Activated CD8-positive, alpha-beta memory T cell treated with anti-CD3 and anti-CD28 coated beads, Interleukin-2, amount 10 ng/mL, durations not matched to agents 7 days and 5 days (primary cell): ENCODE measurements at regions not wholly inside any gene's neighbourhood (a gene's known extent, or its start where the extent isn't known, plus 50 kb on each side); places are given as distances from the start of the nearest gene placed in this dataset.

Experiments
- ATAC-seq: fragments of 150-1000 bp; cut with Tn5 transposase; one replicate; pipeline ENCODE4 v1.10.0; 2021; ENCODE audit warnings: moderate library complexity
- CTCF ChIA-PET: fragments of 350-600 bp; sonication (Branson Sonifier 250); formaldehyde crosslinking; loops from one replicate; lab custom pipeline; 2021; ENCODE audit warnings: antibody characterized with exemption; lab: Charles Lee
- DNase-seq: peaks from one replicate; pipeline ENCODE4 v3.0.0-alpha.2; 2020
- H3K27ac Mint-ChIP-seq: one replicate; pipeline ENCODE4 v1.8.0; 2021; ENCODE audit warnings: mild to moderate bottlenecking, mixed read lengths
- H3K27me3 Mint-ChIP-seq: one replicate; pipeline ENCODE4 v1.8.0; 2021; ENCODE audit warnings: mixed read lengths
- H3K36me3 Mint-ChIP-seq: one replicate; pipeline ENCODE4 v1.8.0; 2021; ENCODE audit warnings: mild to moderate bottlenecking, mixed read lengths
- H3K4me1 Mint-ChIP-seq: one replicate; pipeline ENCODE4 v1.8.0; 2021; ENCODE audit warnings: mixed read lengths
- H3K4me3 Mint-ChIP-seq: one replicate; pipeline ENCODE4 v1.8.0; 2021; ENCODE audit warnings: mild to moderate bottlenecking, moderate library complexity, mixed read lengths
- H3K9me3 Mint-ChIP-seq: one replicate; pipeline ENCODE4 v1.8.0; 2022; ENCODE audit warnings: low read depth, mixed read lengths

DNA sequence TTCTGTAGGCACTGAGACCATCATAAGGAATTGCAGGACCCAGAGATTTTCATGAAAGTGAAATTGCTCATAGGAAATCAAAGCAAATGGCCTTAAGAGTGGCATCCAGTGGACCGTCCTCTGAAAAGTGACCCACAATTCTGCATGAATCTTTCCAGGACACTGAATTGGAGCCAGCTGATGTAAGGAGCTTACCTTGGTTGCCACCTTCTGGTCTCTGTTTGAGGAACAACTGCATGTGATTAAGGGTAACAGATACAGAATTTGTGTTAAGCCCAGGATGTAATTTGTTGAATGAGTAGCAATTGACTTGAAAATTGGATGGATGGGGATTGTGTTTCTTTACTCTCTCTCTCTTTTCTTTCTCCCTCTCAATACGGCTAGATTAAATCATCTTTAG, 49.9 kb upstream of the GAS1 start:
- DNase-seq: no peak
- Mint-ChIP-seq H3K27ac (no peak overlapping the region), H3K4me1 (no peaks in the 10 kb centered on the region), H3K9me3 (no peaks in the 10 kb centered on the region), H3K36me3 (no peaks in the 10 kb centered on the region), H3K4me3 (no peak overlapping the region), H3K27me3 (peaks cover 16% of the 10 kb centered on the region)
- CTCF ChIA-PET: no interaction called here
- ATAC-seq: no peak

GRCh38 chr9:86997951-86998350, 50.6 kb upstream of the GAS1 start:
- Mint-ChIP-seq H3K27ac (no peak overlapping the region), H3K27me3 (peaks cover 16% of the 10 kb centered on the region), H3K9me3 (no peaks in the 10 kb centered on the region), H3K36me3 (no peaks in the 10 kb centered on the region), H3K4me3 (no peak overlapping the region), H3K4me1 (no peaks in the 10 kb centered on the region)
- ATAC-seq (no peak), DNase-seq (no peak)
- CTCF ChIA-PET: no interaction called here

- CTCF ChIA-PET: no interaction called here
- Mint-ChIP-seq H3K36me3 (no peaks in the 10 kb centered on the region), H3K9me3 (no peaks in the 10 kb centered on the region), H3K27me3 (peaks cover 2% of the 10 kb centered on the region), H3K4me1 (no peaks in the 10 kb centered on the region), H3K27ac (no peak overlapping the region), H3K4me3 (no peak overlapping the region)
- DNase-seq: no peak
- ATAC-seq: no peak
These were observed 55.2 kb upstream of the GAS1 start for GRCh38 chr9:87002517-87002916.

DNA sequence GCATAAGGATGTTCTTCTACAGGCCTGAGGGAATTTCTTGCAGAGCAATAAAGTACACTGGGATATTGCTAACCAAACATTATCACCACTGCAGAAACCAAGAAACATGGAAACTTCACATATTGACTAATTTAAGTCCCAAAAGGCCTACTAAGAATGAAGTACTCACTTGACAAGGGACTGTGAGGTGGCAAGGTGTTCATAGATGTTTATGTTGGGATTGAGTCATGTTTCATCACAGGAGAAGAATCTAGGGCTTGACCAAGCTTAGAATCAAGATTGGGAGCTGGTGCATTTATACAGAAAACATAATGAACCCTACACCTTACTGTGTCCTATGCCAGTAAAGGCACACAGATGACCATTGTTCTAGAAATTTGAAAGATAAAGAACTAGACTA, 56.7 kb upstream of the GAS1 start:
- ATAC-seq (no peak), DNase-seq (no peak)
- Mint-ChIP-seq H3K36me3 (no peaks in the 10 kb centered on the region), H3K9me3 (no peaks in the 10 kb centered on the region), H3K27me3 (peaks cover 2% of the 10 kb centered on the region), H3K4me1 (no peaks in the 10 kb centered on the region), H3K27ac (no peak overlapping the region), H3K4me3 (no peak overlapping the region)
- CTCF ChIA-PET: no interaction called here

DNA sequence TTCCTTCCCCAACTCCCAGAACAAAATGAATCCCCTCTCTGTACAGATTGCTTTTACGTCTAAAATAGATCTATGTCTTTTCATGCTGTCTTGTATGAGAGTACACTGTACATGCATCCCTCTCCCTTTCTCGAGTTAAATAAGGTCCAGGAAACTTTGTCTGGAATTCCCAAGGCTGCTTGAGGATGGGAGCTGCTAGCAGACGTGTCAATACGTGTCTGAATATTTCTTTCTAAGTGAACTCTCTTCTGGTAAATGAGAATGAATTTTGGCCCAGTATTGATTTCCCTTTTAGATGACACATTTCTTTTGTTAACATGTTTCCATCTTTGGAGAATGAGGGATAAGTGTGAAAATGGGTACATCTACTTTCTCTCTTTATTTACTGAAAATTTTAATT, 59.6 kb upstream of the GAS1 start:
- ATAC-seq: no peak
- Mint-ChIP-seq H3K27me3 (peaks cover 2% of the 10 kb centered on the region), H3K36me3 (no peaks in the 10 kb centered on the region), H3K4me1 (no peaks in the 10 kb centered on the region), H3K4me3 (no peak overlapping the region), H3K27ac (no peak overlapping the region), H3K9me3 (no peaks in the 10 kb centered on the region)
- no peak for DNase-seq
- CTCF ChIA-PET: no interaction called here

- no peak overlapping the region for H3K4me3 Mint-ChIP-seq
- DNase-seq (no peak), ATAC-seq (no peak)
- H3K4me1 Mint-ChIP-seq: no peaks in the 10 kb centered on the region
- CTCF ChIA-PET: no interaction called here
- peaks cover 2% of the 10 kb centered on the region for H3K27me3 Mint-ChIP-seq
- no peak overlapping the region for H3K27ac Mint-ChIP-seq
- H3K36me3 Mint-ChIP-seq: no peaks in the 10 kb centered on the region
- H3K9me3 Mint-ChIP-seq: no peaks in the 10 kb centered on the region
These were observed 60.5 kb upstream of the GAS1 start for GRCh38 chr9:87007711-87008366.

DNA sequence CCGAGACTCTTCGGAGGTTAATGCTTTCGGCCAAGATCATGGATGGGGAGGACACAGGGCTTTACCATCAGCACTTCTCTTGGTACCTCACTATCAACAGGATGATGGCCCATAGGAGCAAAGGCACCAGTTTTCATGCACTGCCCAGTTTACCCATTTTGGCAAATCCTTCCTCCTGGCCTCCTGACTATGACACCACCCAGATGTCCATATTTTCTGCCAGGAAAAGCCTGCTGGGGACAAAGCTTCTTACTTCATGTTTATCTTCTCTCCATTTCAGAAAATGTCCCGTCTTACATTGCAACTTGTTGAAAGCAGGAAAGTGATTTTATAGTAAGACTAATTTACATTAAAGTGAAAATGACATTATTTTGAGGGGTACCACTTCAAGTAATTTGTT, 61.4 kb upstream of the GAS1 start:
- H3K27ac Mint-ChIP-seq: no peak overlapping the region
- CTCF ChIA-PET: no interaction called here
- H3K27me3 Mint-ChIP-seq: peaks cover 2% of the 10 kb centered on the region

DNA sequence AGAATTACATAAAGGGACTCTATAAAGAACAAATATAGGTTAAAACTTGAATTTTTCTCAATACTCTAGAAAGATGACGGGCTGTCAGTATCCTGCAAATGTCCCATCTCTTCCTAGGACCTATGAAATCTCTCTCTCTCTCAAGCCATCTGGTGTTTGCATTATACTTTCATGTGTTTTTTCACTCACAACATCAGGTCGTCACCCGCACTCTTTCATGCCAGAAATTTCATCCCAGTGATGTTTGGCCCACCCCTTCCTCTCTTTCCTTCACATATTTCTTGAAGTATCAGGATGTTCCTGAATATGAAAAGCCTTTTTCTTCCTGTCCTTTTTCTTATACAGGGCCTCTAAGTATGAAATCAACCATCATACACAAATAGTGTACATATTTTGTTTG, 63.3 kb upstream of the GAS1 start:
- DNase-seq: no peak
- Mint-ChIP-seq H3K4me3 (no peak overlapping the region), H3K36me3 (no peaks in the 10 kb centered on the region), H3K4me1 (no peaks in the 10 kb centered on the region), H3K27me3 (no peaks in the 10 kb centered on the region), H3K9me3 (no peaks in the 10 kb centered on the region), H3K27ac (no peak overlapping the region)
- ATAC-seq: no peak
- CTCF ChIA-PET: no interaction called here

More for the DNA sequence above, 61.4 kb upstream of the GAS1 start:
- H3K4me3 Mint-ChIP-seq: no peak overlapping the region
- H3K36me3 Mint-ChIP-seq: no peaks in the 10 kb centered on the region
- DNase-seq (no peak), ATAC-seq (no peak)
- no peaks in the 10 kb centered on the region for H3K4me1 Mint-ChIP-seq
- no peaks in the 10 kb centered on the region for H3K9me3 Mint-ChIP-seq

GRCh38 chr9:87011551-87011950, 64.2 kb upstream of the GAS1 start:
- H3K9me3 Mint-ChIP-seq: no peaks in the 10 kb centered on the region
- CTCF ChIA-PET: no interaction called here

GRCh38 chr9:87013490-87013889, 66.2 kb upstream of the GAS1 start:
- no peak overlapping the region for H3K27ac Mint-ChIP-seq

More at GRCh38 chr9:87011551-87011950, 64.2 kb upstream of the GAS1 start:
- H3K27me3 Mint-ChIP-seq: no peaks in the 10 kb centered on the region
- no peak overlapping the region for H3K27ac Mint-ChIP-seq
- no peaks in the 10 kb centered on the region for H3K4me1 Mint-ChIP-seq
- no peak overlapping the region for H3K4me3 Mint-ChIP-seq
- DNase-seq (no peak), ATAC-seq (no peak)
- H3K36me3 Mint-ChIP-seq: no peaks in the 10 kb centered on the region

DNA sequence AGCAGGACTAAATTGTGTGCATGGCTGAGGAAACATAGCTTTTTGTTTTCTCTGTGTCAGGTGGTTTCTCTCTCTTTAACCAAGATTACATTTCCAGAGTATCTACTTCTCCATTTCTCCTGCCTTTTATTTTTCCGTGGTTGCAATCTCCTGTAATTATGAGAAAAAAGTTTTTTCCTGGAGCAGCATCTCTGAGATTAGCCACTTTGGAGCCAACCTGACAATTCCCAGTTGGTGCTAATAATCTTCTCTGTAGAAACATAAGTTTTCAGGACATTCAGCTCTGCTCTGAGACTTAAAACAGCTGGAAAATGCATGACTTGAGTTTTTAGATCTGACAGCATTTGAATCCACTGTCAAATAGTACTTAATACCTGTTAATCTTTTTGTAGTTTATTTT, 67.1 kb upstream of the GAS1 start:
- no peaks in the 10 kb centered on the region for H3K27me3 Mint-ChIP-seq
- H3K4me3 Mint-ChIP-seq: no peak overlapping the region
- ATAC-seq (no peak), DNase-seq (no peak)
- CTCF ChIA-PET: no interaction called here
- no peaks in the 10 kb centered on the region for H3K9me3 Mint-ChIP-seq
- no peaks in the 10 kb centered on the region for H3K36me3 Mint-ChIP-seq
- no peaks in the 10 kb centered on the region for H3K4me1 Mint-ChIP-seq
- no peak overlapping the region for H3K27ac Mint-ChIP-seq

More at GRCh38 chr9:87013490-87013889, 66.2 kb upstream of the GAS1 start:
- ATAC-seq: no peak
- CTCF ChIA-PET: no interaction called here
- DNase-seq: no peak
- no peaks in the 10 kb centered on the region for H3K36me3 Mint-ChIP-seq
- no peaks in the 10 kb centered on the region for H3K9me3 Mint-ChIP-seq
- no peak overlapping the region for H3K4me3 Mint-ChIP-seq
- H3K27me3 Mint-ChIP-seq: no peaks in the 10 kb centered on the region
- no peaks in the 10 kb centered on the region for H3K4me1 Mint-ChIP-seq

DNA sequence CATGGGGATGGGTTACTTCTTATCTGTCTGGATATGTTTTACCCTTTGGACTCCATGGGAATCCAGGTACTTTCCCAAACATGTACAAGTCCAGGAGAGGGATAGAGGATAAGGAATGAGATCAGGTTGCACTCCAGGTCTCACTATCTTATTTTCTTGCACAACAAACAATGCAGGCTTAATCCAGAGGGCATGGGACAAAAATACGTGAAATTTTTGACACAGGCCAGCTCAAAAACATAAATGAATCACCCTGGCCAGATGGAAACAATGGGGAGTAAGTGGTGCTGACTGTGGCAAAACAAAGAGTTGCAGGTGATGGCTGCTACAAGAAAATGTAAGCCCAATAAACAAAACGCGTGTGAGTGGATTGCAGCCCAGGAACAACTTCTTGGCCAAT, 69.4 kb upstream of the GAS1 start:
- H3K27ac Mint-ChIP-seq: no peak overlapping the region

GRCh38 chr9:87020169-87020950, 73.1 kb upstream of the GAS1 start:
- no peak for ATAC-seq
- Mint-ChIP-seq H3K27ac (no peak overlapping the region), H3K4me1 (no peaks in the 10 kb centered on the region), H3K27me3 (no peaks in the 10 kb centered on the region), H3K36me3 (no peaks in the 10 kb centered on the region), H3K9me3 (no peaks in the 10 kb centered on the region), H3K4me3 (no peak overlapping the region)
- no peak for DNase-seq
- CTCF ChIA-PET: no interaction called here

More for the DNA sequence above, 69.4 kb upstream of the GAS1 start:
- CTCF ChIA-PET: no interaction called here
- Mint-ChIP-seq H3K27me3 (no peaks in the 10 kb centered on the region), H3K4me1 (no peaks in the 10 kb centered on the region), H3K9me3 (no peaks in the 10 kb centered on the region), H3K36me3 (no peaks in the 10 kb centered on the region), H3K4me3 (no peak overlapping the region)
- no peak for ATAC-seq
- DNase-seq: no peak

- no peaks in the 10 kb centered on the region for H3K36me3 Mint-ChIP-seq
- DNase-seq (no peak), ATAC-seq (no peak)
- no peak overlapping the region for H3K4me3 Mint-ChIP-seq
- H3K27me3 Mint-ChIP-seq: no peaks in the 10 kb centered on the region
- CTCF ChIA-PET: no interaction called here
- H3K27ac Mint-ChIP-seq: no peak overlapping the region
- no peaks in the 10 kb centered on the region for H3K9me3 Mint-ChIP-seq
- H3K4me1 Mint-ChIP-seq: no peaks in the 10 kb centered on the region
These were observed 74.9 kb upstream of the GAS1 start for GRCh38 chr9:87022178-87022577.
